GM12891 (cell line): ENCODE measurements at regions not wholly inside any gene's neighbourhood (a gene's known extent, or its start where the extent isn't known, plus 50 kb on each side); places are given as distances from the start of the nearest gene placed in this dataset.

Experiments
- POLR2A ChIP-seq: IDR thresholded peaks from 2 replicates; pipeline ENCODE4 v1.6.1; 2011; ENCODE audit warnings: low read depth, low read length, control low read depth
- POLR2AphosphoS5 ChIP-seq: IDR thresholded peaks from 2 replicates; pipeline ENCODE4 v1.6.1; 2011; ENCODE audit warnings: low read depth, low read length, control low read depth
- TAF1 ChIP-seq: IDR thresholded peaks from 2 replicates; pipeline ENCODE4 v1.6.1; 2011; ENCODE audit warnings: low read depth, low read length, control low read depth

DNA sequence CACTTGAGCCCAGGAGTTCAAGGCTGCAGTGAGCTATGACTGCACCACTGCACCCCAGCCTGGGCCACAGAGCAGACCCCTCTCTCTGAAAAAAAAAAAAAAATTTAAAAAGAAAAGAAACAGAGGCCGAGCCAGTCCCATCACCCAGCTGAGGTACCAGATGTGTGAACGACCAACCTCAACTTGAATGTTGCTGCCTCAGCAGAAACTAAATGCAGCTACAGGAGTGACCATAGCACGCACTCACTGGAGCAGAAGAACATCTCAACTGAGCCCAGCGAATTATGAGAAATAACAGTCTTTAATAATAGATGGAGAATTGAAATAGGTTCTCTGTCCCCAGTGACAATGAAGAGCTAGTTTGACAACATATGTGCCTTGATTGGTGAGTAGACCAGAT lies 53.1 kb upstream of the ST8SIA6 start:
- TF ChIP-seq POLR2A = no peak
- TF ChIP-seq TAF1 = no peak
- TF ChIP-seq POLR2AphosphoS5 = no peak
